Stomach (tissue), 8 donors: ENCODE measurements at regions not wholly inside any gene's neighbourhood (a gene's known extent, or its start where the extent isn't known, plus 50 kb on each side); places are given as distances from the start of the nearest gene placed in this dataset.

Experiments used
- DNase-seq, 2 donors: peaks; one replicate each; pipeline versions ENCODE4 v3.0.0 to v3.0.0-alpha.2; 2013 to 2019
- H3K27ac ChIP-seq, 5 donors: fragments of 200-600 bp in 4 of 5; sonication (generic) in 4 of 5; one replicate each; pipeline ENCODE4 v1.5.1; 2013 to 2019; ENCODE audit warnings: mild to moderate bottlenecking in 1 of 5, moderate library complexity in 1 of 5
- H3K27me3 ChIP-seq, 3 donors: fragments of 200-600 bp; sonication (generic); one replicate each; pipeline ENCODE4 v1.5.1; 2017 to 2019; ENCODE audit warnings: mixed run types in 1 of 3
- H3K36me3 ChIP-seq, 4 donors: fragments of 200-600 bp; sonication (generic); 1 replicate in 3 of 4; 2 replicates in 1 of 4; pipeline ENCODE4 v1.5.1; 2016 to 2019
- H3K4me1 ChIP-seq, 4 donors: fragments of 200-600 bp; sonication (generic); one replicate each; pipeline ENCODE4 v1.5.1; 2016 to 2019
- H3K4me3 ChIP-seq, 4 donors: fragments of 200-600 bp; sonication (generic) in 3 of 4; one replicate each; pipeline ENCODE4 v1.5.1; 2016 to 2019; ENCODE audit warnings: mild to moderate bottlenecking in 1 of 4
- H3K9me3 ChIP-seq, 4 donors: fragments of 200-600 bp; sonication (generic); one replicate each; pipeline ENCODE4 v1.5.1; 2016 to 2019
- EP300 ChIP-seq: sonication (generic); formaldehyde crosslinking; IDR thresholded peaks from one replicate; pipeline ENCODE4 v1.6.1; 2017; ENCODE audit warnings: antibody characterized with exemption
- POLR2A ChIP-seq, 4 donors: fragments of 450-650 bp; IDR thresholded peaks; one replicate each; pipeline ENCODE4 v1.6.1; 2016; ENCODE audit warnings: antibody characterized with exemption in 4 of 4, control low read depth in 2 of 4, mild to moderate bottlenecking in 1 of 4, moderate library complexity in 1 of 4
- POLR2AphosphoS5 ChIP-seq, 3 donors: sonication (generic); formaldehyde crosslinking; IDR thresholded peaks; one replicate each; pipeline ENCODE4 v1.6.1; 2016; ENCODE audit warnings: antibody characterized with exemption in 3 of 3
- WGBS, 5 donors: extraction: QIAGEN DNeasy Blood & Tissue Kit in 3 of 5; methylation state at CpG; one replicate each; pipeline versions ENCODE4 v1.1.5 to v1.1.7; 2013 to 2018; 5-methylcytosine and 5-hydroxymethylcytosine counted together
- intact Hi-C: fragments of 100-400 bp; cut with DNase I; formaldehyde crosslinking; loops from one replicate; pipeline ENCODE4 v1.15.1; 2023; ENCODE audit warnings: low total_unique reads
- TF ChIP-seq, protein P1 (sequence below), 7 experiments: fragments of 450-650 bp in 4 of 7; fragments of 200-600 bp in 3 of 7; sonication (generic) in 3 of 7; IDR thresholded peaks; one replicate each; pipeline ENCODE4 v1.5.1; 2016 to 2019; ENCODE audit warnings: antibody characterized with exemption in 7 of 7, control low read depth in 2 of 7, mild to moderate bottlenecking in 1 of 7
- donor health status: healthy with polysubstance abuse.
- donor health status: Bipolar disorder and iron deficiency.
- donor health status: healthy.

DNA sequence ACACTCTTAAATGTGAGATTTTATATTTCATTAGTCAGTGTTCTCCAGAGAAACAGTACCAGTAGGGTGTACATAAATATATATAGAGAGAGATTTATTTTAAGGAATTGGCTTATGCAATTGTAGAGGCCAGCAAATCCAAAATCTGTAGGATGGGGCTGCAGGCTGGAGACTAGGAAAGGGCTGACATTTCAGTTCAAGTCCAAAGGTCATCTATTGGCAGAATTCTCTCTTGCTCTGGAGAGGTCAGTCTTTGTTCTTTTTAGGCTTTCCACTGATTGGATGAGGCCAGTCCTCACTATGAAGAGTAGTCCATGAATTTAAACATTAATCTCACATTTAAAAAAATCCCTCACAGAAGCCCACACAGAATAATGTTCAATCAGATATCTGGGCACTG is 170.8 kb upstream of the NCKAP5 start:
- no peak overlapping the region for H3K4me3 ChIP-seq
- H3K36me3 ChIP-seq = no peaks in the 10 kb centered on the region
- H3K27me3 ChIP-seq = no peaks in the 10 kb centered on the region
- no peak for TF ChIP-seq POLR2A (IDR thresholded peaks at IDR 0.05)
- no peak for TF ChIP-seq POLR2AphosphoS5 (IDR thresholded peaks at IDR 0.05)
- TF ChIP-seq, protein P1, sequence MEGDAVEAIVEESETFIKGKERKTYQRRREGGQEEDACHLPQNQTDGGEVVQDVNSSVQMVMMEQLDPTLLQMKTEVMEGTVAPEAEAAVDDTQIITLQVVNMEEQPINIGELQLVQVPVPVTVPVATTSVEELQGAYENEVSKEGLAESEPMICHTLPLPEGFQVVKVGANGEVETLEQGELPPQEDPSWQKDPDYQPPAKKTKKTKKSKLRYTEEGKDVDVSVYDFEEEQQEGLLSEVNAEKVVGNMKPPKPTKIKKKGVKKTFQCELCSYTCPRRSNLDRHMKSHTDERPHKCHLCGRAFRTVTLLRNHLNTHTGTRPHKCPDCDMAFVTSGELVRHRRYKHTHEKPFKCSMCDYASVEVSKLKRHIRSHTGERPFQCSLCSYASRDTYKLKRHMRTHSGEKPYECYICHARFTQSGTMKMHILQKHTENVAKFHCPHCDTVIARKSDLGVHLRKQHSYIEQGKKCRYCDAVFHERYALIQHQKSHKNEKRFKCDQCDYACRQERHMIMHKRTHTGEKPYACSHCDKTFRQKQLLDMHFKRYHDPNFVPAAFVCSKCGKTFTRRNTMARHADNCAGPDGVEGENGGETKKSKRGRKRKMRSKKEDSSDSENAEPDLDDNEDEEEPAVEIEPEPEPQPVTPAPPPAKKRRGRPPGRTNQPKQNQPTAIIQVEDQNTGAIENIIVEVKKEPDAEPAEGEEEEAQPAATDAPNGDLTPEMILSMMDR (IDR thresholded peaks at IDR 0.05) = no peak
- no peak for TF ChIP-seq EP300
- H3K9me3 ChIP-seq = no peaks in the 10 kb centered on the region
- no peak overlapping the region for H3K27ac ChIP-seq
- intact Hi-C loops = no loop called here
- no peaks in the 10 kb centered on the region for H3K4me1 ChIP-seq
- DNase-seq = no peak

DNA sequence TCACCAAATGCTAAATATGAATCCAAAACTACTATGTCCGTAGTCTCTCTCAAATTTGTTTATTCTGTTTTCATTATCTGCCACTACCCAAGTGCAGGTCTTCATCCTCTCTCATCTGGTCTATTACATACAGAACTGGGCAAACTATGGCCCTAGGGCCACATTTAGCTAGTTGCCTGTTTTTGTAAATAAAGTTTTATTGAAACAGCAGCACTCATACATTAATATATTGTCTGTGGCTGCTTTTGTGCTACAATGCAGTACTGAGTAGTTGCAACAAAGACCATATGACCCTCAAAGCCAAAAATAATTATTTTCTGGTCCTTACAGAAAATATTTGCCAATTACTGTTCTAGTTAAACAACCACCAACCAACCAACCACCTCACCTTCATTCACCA is 172.2 kb upstream of the NCKAP5 start:
- no peak for DNase-seq
- no peak overlapping the region for H3K27ac ChIP-seq
- H3K4me1 ChIP-seq = no peaks in the 10 kb centered on the region
- no peaks in the 10 kb centered on the region for H3K27me3 ChIP-seq
- 76 to 91% (median 88%) methylated on average over 1 of the region's 1 CpG for WGBS, 5 donors
- intact Hi-C loops = no loop called here
- H3K36me3 ChIP-seq = no peaks in the 10 kb centered on the region
- TF ChIP-seq, protein P1 (IDR thresholded peaks at IDR 0.05) = no peak
- TF ChIP-seq POLR2A (IDR thresholded peaks at IDR 0.05) (no peak), POLR2AphosphoS5 (IDR thresholded peaks at IDR 0.05) (no peak), EP300 (no peak)
- H3K4me3 ChIP-seq = no peak overlapping the region
- no peaks in the 10 kb centered on the region for H3K9me3 ChIP-seq

DNA sequence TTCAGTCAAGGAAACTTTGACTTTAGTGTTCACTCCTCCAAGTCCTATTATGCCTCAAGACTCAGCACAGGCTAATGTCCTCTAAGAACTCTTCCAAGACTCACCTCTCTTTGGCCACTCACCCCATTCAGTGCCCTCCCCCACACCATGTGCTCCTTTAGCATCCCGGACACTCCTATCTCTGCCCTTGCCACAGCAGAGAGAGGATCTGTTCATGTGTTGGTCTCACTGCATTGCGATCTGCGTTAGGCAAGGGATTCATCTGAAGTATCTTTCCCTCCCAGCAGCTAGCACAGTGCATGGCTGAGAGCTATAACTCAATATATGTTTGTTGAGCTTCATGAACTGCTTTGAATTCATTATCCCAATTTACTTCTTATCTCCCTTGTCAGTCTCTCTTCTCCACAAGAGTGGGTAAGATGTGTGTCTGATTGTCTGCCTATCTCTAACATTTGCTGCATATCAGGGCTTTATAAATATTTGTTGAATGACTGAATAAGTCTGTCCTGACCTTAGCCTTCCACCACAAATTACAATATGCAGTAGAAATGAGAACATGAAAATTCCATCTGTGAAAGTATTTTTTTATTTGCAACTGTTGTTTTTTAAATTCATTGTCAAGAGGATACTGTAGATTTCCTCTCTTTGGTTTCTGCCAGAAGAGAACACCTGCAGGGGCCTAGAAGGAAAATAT is 179.9 kb upstream of the NCKAP5 start:
- Histone ChIP-seq H3K36me3 (no peaks in the 10 kb centered on the region), H3K9me3 (no peaks in the 10 kb centered on the region), H3K4me3 (no peak overlapping the region), H3K27me3 (no peaks in the 10 kb centered on the region), H3K4me1 (no peaks in the 10 kb centered on the region), H3K27ac (no peak overlapping the region)
- DNase-seq = no peak
- 36 to 71% (median 50%) methylated on average over 3 of the region's 3 CpGs for WGBS, 5 donors
- TF ChIP-seq, protein P1 (IDR thresholded peaks at IDR 0.05) = no peak
- no peak for TF ChIP-seq POLR2AphosphoS5 (IDR thresholded peaks at IDR 0.05)
- TF ChIP-seq POLR2A (IDR thresholded peaks at IDR 0.05) = no peak
- TF ChIP-seq EP300 = no peak
- intact Hi-C loops = no loop called here

DNA sequence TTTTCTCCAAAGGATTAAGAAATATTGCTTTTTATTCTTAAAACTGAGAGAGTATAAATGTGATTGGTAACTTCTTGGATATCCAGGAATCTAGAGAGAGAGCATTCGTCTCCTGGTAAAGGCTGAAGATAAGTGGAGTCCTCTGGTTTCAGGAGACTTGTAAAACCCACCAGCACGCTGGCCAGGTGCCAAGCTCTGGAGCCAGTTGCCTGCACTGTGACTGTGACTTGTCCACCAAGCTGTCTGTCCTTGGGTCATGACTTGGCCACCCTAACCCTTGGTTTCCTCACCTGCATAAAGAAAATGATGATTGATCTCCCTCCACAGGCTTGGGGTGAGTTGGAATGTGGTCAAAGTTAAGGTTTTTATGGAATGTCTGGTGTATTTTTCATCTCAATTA is 185.4 kb upstream of the NCKAP5 start:
- no peak for DNase-seq
- no peaks in the 10 kb centered on the region for H3K27me3 ChIP-seq
- H3K9me3 ChIP-seq = no peaks in the 10 kb centered on the region
- no peak for TF ChIP-seq POLR2AphosphoS5 (IDR thresholded peaks at IDR 0.05)
- no peak for TF ChIP-seq EP300
- TF ChIP-seq, protein P1 (IDR thresholded peaks at IDR 0.05) = no peak
- TF ChIP-seq POLR2A (IDR thresholded peaks at IDR 0.05) = no peak
- H3K4me1 ChIP-seq = peaks cover 0 to 8% (median 2%) of the 10 kb centered on the region in 4 donors
- intact Hi-C loops = no loop called here
- 21 to 53% (median 41%) methylated on average over 2 of the region's 2 CpGs for WGBS, 5 donors
- H3K36me3 ChIP-seq = no peaks in the 10 kb centered on the region
- H3K4me3 ChIP-seq = no peak overlapping the region
- H3K27ac ChIP-seq = no peak overlapping the region
